ENCODE measurements at regions not wholly inside any gene's neighbourhood (a gene's known extent, or its start where the extent isn't known, plus 50 kb on each side); places are given as distances from the start of the nearest gene placed in this dataset.
A peak's percentile ranks its signal among the peaks of the same experiment; 100 is the strongest.

DNA sequence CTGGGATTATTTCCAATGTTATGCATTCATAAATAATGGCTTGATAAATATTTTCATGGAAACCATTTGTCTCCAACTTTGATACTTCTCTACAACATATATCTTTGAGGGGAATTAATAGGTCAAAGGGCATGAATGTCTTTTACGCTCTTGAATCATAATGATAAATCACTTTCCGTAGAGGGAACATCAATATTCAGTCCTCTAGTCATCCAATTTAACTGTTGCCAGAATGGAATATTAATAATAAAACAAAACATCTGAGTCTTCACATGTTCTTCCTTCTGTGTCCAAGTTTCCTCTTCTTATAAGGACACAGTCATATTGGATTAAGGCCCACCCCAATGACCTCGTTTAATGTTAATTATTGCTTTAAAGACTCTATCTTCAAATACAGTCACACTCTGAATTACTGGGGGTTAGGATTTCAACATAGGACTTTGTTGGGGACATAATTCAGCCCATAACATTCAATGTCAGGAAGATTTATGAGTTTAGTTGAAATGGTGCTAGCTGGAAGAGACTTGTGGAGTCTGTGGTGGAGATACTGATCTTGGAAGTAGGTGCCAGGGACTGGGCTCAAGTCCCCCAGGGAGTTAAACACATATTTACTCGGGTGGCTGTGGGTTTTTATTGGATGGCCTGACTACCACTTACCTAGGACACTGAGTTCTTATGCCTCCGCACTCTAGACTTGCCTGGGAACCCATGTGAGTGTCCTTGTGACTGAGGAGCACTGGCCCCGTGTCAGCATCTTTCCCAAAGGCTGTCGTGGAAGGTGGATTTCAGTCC is 85.0 kb upstream of the SEC11C start (continued):
- TF ChIP-seq, protein P1, sequence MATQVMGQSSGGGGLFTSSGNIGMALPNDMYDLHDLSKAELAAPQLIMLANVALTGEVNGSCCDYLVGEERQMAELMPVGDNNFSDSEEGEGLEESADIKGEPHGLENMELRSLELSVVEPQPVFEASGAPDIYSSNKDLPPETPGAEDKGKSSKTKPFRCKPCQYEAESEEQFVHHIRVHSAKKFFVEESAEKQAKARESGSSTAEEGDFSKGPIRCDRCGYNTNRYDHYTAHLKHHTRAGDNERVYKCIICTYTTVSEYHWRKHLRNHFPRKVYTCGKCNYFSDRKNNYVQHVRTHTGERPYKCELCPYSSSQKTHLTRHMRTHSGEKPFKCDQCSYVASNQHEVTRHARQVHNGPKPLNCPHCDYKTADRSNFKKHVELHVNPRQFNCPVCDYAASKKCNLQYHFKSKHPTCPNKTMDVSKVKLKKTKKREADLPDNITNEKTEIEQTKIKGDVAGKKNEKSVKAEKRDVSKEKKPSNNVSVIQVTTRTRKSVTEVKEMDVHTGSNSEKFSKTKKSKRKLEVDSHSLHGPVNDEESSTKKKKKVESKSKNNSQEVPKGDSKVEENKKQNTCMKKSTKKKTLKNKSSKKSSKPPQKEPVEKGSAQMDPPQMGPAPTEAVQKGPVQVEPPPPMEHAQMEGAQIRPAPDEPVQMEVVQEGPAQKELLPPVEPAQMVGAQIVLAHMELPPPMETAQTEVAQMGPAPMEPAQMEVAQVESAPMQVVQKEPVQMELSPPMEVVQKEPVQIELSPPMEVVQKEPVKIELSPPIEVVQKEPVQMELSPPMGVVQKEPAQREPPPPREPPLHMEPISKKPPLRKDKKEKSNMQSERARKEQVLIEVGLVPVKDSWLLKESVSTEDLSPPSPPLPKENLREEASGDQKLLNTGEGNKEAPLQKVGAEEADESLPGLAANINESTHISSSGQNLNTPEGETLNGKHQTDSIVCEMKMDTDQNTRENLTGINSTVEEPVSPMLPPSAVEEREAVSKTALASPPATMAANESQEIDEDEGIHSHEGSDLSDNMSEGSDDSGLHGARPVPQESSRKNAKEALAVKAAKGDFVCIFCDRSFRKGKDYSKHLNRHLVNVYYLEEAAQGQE (IDR thresholded peaks at IDR 0.05; ENCODE audit: low read depth, low read length) = no peak
- 0 out of 2 replicates have a peak, but pooled peaks have one; percentile 11 for TF ChIP-seq TCF12 (IDR thresholded peaks at IDR 0.05)
- TF ChIP-seq RXRA (IDR thresholded peaks at IDR 0.05; ENCODE audit: borderline replicate concordance, low read depth) = no peak
- TF ChIP-seq, protein P2, sequence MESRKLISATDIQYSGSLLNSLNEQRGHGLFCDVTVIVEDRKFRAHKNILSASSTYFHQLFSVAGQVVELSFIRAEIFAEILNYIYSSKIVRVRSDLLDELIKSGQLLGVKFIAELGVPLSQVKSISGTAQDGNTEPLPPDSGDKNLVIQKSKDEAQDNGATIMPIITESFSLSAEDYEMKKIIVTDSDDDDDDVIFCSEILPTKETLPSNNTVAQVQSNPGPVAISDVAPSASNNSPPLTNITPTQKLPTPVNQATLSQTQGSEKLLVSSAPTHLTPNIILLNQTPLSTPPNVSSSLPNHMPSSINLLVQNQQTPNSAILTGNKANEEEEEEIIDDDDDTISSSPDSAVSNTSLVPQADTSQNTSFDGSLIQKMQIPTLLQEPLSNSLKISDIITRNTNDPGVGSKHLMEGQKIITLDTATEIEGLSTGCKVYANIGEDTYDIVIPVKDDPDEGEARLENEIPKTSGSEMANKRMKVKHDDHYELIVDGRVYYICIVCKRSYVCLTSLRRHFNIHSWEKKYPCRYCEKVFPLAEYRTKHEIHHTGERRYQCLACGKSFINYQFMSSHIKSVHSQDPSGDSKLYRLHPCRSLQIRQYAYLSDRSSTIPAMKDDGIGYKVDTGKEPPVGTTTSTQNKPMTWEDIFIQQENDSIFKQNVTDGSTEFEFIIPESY (IDR thresholded peaks at IDR 0.05; ENCODE audit: borderline replicate concordance, low read depth) = no peak
- no peak for TF ChIP-seq SMC3 (IDR thresholded peaks at IDR 0.05; ENCODE audit: low read depth, low read length)

DNA sequence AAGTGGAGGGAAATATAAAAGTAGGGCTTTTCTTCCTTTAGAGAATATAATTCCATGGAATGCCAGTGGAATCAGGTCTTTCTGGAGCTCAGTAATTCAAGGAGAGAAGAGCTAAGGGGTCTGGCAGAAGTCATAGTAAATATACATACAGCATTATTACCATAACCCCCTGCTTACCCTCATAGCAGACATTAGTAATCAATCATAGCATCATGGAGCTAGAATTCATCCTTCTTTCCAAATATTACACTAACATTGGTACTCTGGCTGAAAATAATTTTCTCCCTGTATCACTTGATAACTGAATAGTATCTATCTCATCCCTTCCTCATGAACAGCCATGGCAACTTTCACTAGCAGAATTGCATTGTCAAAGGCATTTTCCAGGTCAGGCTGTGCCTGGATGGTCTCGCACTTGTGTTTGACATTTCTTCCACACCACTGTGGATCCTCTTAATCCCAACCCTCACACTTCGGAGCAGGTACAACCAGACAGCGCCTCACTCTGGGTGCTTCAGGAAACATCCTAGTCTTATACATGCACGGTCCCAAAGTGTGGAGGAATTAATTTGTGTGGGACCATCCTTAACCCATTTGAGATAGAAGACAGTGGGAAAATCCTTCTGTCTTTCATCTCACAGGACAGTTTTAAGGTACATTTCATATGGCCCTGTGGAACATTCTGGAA is 84.2 kb upstream of the SEC11C start:
- 94% methylated on average over 4 of the region's 4 CpGs for WGBS (ENCODE audit: low lambda C conversion rate)
- Histone ChIP-seq H3K4me2 (no peak overlapping the region), H3K9me2 (no peaks in the 10 kb centered on the region), H3K4me3 (ENCODE audit: low read depth in 2 of 2, low read length in 1 of 2) (no peak overlapping the region), H3K27me3 (ENCODE audit: insufficient read depth) (no peaks in the 10 kb centered on the region), H3K9ac (no peak overlapping the region), H4K20me1 (ENCODE audit: insufficient read depth) (no peaks in the 10 kb centered on the region), H3K9me3 (no peaks in the 10 kb centered on the region), H3F3A (replicated peaks; ENCODE audit: insufficient read depth) (no peaks in the 10 kb centered on the region), H2AFZ (ENCODE audit: low read depth) (0 out of 2 replicates have a peak overlapping the region, but pooled peaks have one; percentile 7), H3K4me1 (ENCODE audit: control insufficient read depth in 1 of 2, insufficient read depth in 2 of 2, low read depth in 1 of 2, low read length in 1 of 2) (peaks cover 0 to 13% of the 10 kb centered on the region in 2 experiments; a peak in 1 of 4 replicates), H3K36me3 (replicated peaks in 1 of 2; ENCODE audit: control insufficient read depth in 1 of 2, insufficient read depth in 2 of 2, low read length in 1 of 2) (no peaks in the 10 kb centered on the region), H3K79me2 (ENCODE audit: insufficient read depth) (no peaks in the 10 kb centered on the region), H3K27ac (ENCODE audit: low read depth in 2 of 2, low read length in 1 of 2) (peak overlapping the region in 1 of 2 experiments; percentile 37; a peak in 1 of 4 replicates)
- CTCF ChIA-PET = interaction anchor here (0.9 to 1.2 kb wide), 3 partner anchors 14 to 275 kb away, joined by 3 to 4 read pairs (median 4); no protein-coding TSS in a partner anchor
- TF ChIP-seq RAD21 (IDR thresholded peaks at IDR 0.05; ENCODE audit: low read length) = peak; percentile 30
- TF ChIP-seq SMC3 (IDR thresholded peaks at IDR 0.05; ENCODE audit: low read depth, low read length) = 0 out of 2 replicates have a peak, but pooled peaks have one; percentile 16
- TF ChIP-seq RCOR1 (IDR thresholded peaks at IDR 0.05; ENCODE audit: low read length) = no peak
- TF ChIP-seq GABPA (IDR thresholded peaks at IDR 0.05; ENCODE audit: low read depth) = no peak
- TF ChIP-seq, protein P3, sequence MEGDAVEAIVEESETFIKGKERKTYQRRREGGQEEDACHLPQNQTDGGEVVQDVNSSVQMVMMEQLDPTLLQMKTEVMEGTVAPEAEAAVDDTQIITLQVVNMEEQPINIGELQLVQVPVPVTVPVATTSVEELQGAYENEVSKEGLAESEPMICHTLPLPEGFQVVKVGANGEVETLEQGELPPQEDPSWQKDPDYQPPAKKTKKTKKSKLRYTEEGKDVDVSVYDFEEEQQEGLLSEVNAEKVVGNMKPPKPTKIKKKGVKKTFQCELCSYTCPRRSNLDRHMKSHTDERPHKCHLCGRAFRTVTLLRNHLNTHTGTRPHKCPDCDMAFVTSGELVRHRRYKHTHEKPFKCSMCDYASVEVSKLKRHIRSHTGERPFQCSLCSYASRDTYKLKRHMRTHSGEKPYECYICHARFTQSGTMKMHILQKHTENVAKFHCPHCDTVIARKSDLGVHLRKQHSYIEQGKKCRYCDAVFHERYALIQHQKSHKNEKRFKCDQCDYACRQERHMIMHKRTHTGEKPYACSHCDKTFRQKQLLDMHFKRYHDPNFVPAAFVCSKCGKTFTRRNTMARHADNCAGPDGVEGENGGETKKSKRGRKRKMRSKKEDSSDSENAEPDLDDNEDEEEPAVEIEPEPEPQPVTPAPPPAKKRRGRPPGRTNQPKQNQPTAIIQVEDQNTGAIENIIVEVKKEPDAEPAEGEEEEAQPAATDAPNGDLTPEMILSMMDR (IDR thresholded peaks at IDR 0.05) = peak; percentile 42
- DNase-seq = no peak
- POLR2A ChIA-PET = no interaction called here

All from SK-N-SH (cell line).